Glutamatergic neuron (in vitro differentiated cells): ENCODE measurements at regions not wholly inside any gene's neighbourhood (a gene's known extent, or its start where the extent isn't known, plus 50 kb on each side); places are given as distances from the start of the nearest gene placed in this dataset.

Source experiments
- DNase-seq: peaks from one replicate; pipeline ENCODE4 v3.0.0; 2022
- H3K27ac Mint-ChIP-seq: one replicate; pipeline ENCODE4 v1.8.0; 2020; ENCODE audit warnings: mild to moderate bottlenecking, mixed read lengths, inconsistent platforms; ENCODE audit not compliant: unreplicated experiment
- H3K27me3 Mint-ChIP-seq: one replicate; pipeline ENCODE4 v1.8.0; 2020; ENCODE audit warnings: mild to moderate bottlenecking, moderate library complexity, mixed read lengths, inconsistent platforms; ENCODE audit not compliant: unreplicated experiment
- H3K36me3 Mint-ChIP-seq: one replicate; pipeline ENCODE4 v1.8.0; 2020; ENCODE audit warnings: mild to moderate bottlenecking, mixed read lengths, inconsistent platforms; ENCODE audit not compliant: unreplicated experiment
- H3K4me1 Mint-ChIP-seq: one replicate; pipeline ENCODE4 v1.8.0; 2020; ENCODE audit warnings: mild to moderate bottlenecking, low read depth, mixed read lengths, inconsistent platforms; ENCODE audit not compliant: unreplicated experiment
- H3K4me3 Mint-ChIP-seq: one replicate; pipeline ENCODE4 v1.8.0; 2020; ENCODE audit warnings: mild to moderate bottlenecking, mixed read lengths, inconsistent platforms; ENCODE audit not compliant: unreplicated experiment
- H3K9me3 Mint-ChIP-seq: one replicate; pipeline ENCODE4 v1.8.0; 2020; ENCODE audit warnings: mild to moderate bottlenecking, moderate library complexity, mixed read lengths, inconsistent platforms; ENCODE audit not compliant: unreplicated experiment
- CTCF ChIP-seq: fragments of 200-600 bp; sonication (generic); IDR thresholded peaks from one replicate; pipeline ENCODE4 v1.5.0; 2021; ENCODE audit not compliant: partially characterized antibody, unreplicated experiment

GRCh38 chr17:79441356-79442160 lies 169.3 kb downstream of the RBFOX3 start:
- Mint-ChIP-seq H3K9me3 (peaks cover 16% of the 10 kb centered on the region), H3K4me1 (peaks cover 38% of the 10 kb centered on the region)
- TF ChIP-seq CTCF: no peak

DNA sequence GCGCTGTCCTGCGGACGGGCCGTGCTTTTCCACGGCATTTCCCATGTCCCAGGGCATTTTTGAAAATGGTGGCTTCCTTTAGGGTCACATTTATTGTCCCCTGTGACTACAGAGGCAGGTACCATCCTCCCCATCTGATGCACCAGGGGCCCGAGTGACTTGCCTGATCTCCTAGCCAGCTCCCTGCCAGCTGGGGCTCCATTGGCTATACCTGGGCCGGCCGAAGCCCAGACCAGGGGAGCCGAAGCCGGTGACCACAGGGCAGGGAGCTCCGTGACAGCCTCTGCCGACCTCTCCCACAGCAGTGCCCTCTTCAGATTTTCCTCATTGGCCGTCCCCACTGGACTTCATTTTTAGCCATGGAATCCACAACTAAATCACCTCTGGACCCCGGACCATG lies 170.6 kb downstream of the RBFOX3 start:
- H3K36me3 Mint-ChIP-seq: no peaks in the 10 kb centered on the region
- H3K4me1 Mint-ChIP-seq: peaks cover 40% of the 10 kb centered on the region
- peaks cover 25% of the 10 kb centered on the region for H3K27me3 Mint-ChIP-seq
- H3K27ac Mint-ChIP-seq: no peak overlapping the region
- DNase-seq: no peak
- H3K9me3 Mint-ChIP-seq: peaks cover 16% of the 10 kb centered on the region
- no peak for TF ChIP-seq CTCF
- no peak overlapping the region for H3K4me3 Mint-ChIP-seq

More at GRCh38 chr17:79441356-79442160, 169.3 kb downstream of the RBFOX3 start:
- H3K36me3 Mint-ChIP-seq: no peaks in the 10 kb centered on the region
- no peak overlapping the region for H3K27ac Mint-ChIP-seq
- peaks cover 26% of the 10 kb centered on the region for H3K27me3 Mint-ChIP-seq
- H3K4me3 Mint-ChIP-seq: peak overlapping the region; percentile 72
- DNase-seq: no peak

- Mint-ChIP-seq H3K27me3 (peaks cover 22% of the 10 kb centered on the region), H3K9me3 (peaks cover 16% of the 10 kb centered on the region), H3K36me3 (peaks cover 5% of the 10 kb centered on the region), H3K4me1 (peaks cover 37% of the 10 kb centered on the region), H3K27ac (peak overlapping the region; percentile 18), H3K4me3 (no peak overlapping the region)
- no peak for TF ChIP-seq CTCF
- no peak for DNase-seq
Observed at GRCh38 chr17:79439493-79439892, 171.4 kb downstream of the RBFOX3 start.

- Mint-ChIP-seq H3K27ac (no peak overlapping the region), H3K27me3 (peaks cover 16% of the 10 kb centered on the region), H3K4me3 (no peak overlapping the region), H3K9me3 (peaks cover 14% of the 10 kb centered on the region), H3K36me3 (peaks cover 10% of the 10 kb centered on the region), H3K4me1 (peaks cover 36% of the 10 kb centered on the region)
- TF ChIP-seq CTCF: no peak
- DNase-seq: no peak
Observed at GRCh38 chr17:79438546-79439334, 172.1 kb downstream of the RBFOX3 start.

DNA sequence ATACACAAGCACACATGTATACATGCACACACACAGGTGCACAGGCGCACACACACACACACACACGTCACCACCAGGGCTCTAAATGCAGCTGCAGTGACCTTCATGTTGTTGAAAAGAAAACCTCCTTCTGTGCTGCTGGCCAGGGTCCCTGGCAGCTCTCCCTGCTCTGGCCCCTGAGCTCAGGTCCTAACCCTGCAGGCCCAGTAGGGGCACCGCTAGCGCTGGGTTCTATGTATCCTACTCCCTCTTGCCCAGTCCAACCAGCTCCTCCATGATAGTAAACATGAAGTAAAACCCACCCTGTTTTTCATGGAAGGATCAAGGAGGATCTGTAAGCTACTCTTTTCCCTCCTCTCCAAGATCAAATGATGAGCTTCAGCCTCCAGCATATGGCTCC lies 172.8 kb downstream of the RBFOX3 start:
- H3K4me3 Mint-ChIP-seq: peak overlapping the region; percentile 41
- H3K27me3 Mint-ChIP-seq: peaks cover 16% of the 10 kb centered on the region
- no peak overlapping the region for H3K27ac Mint-ChIP-seq
- H3K36me3 Mint-ChIP-seq: peaks cover 11% of the 10 kb centered on the region
- H3K4me1 Mint-ChIP-seq: peaks cover 36% of the 10 kb centered on the region
- no peak for TF ChIP-seq CTCF
- H3K9me3 Mint-ChIP-seq: peaks cover 10% of the 10 kb centered on the region
- no peak for DNase-seq
